WTC11 (cell line): ENCODE measurements at regions not wholly inside any gene's neighbourhood (a gene's known extent, or its start where the extent isn't known, plus 50 kb on each side); places are given as distances from the start of the nearest gene placed in this dataset.

ENCODE experiments used
- ATAC-seq: fragments of 200-7000 bp; cut with Tn5 transposase; 2 replicates; pipeline ENCODE4 v1.10.0; 2021; ENCODE audit warnings: mild to moderate bottlenecking, moderate library complexity
- CTCF ChIA-PET: fragments of 300-600 bp; sonication (Branson Sonifier 250); formaldehyde crosslinking; loops from one replicate; lab custom pipeline; 2021; ENCODE audit warnings: antibody characterized with exemption; lab: Charles Lee
- POLR2A ChIA-PET: fragments of 350-600 bp; sonication (Branson Sonifier 250); formaldehyde crosslinking; loops from one replicate; lab custom pipeline; 2021; ENCODE audit warnings: antibody characterized with exemption; lab: Charles Lee
- DNase-seq: peaks from one replicate; pipeline ENCODE4 v3.0.0; 2021; ENCODE audit warnings: low spot score
- H3K27ac Mint-ChIP-seq: 2 replicates; pipeline ENCODE4 v1.8.0; 2021; ENCODE audit warnings: mixed read lengths
- H3K27me3 Mint-ChIP-seq: 2 replicates; pipeline ENCODE4 v1.8.0; 2021; ENCODE audit warnings: low read depth, mild to moderate bottlenecking, moderate library complexity, mixed read lengths
- H3K36me3 Mint-ChIP-seq: 2 replicates; pipeline ENCODE4 v1.8.0; 2021; ENCODE audit warnings: mixed read lengths
- H3K4me1 Mint-ChIP-seq: 2 replicates; pipeline ENCODE4 v1.8.0; 2022; ENCODE audit warnings: mixed read lengths
- H3K4me3 Mint-ChIP-seq: 2 replicates; pipeline ENCODE4 v1.8.0; 2021; ENCODE audit warnings: mild to moderate bottlenecking, moderate library complexity, mixed read lengths
- H3K9me3 Mint-ChIP-seq: 2 replicates; pipeline ENCODE4 v1.8.0; 2021; ENCODE audit warnings: mixed read lengths
- AFF4 ChIP-seq: sonication (generic); formaldehyde crosslinking; IDR thresholded peaks from 2 replicates; pipeline ENCODE4 v1.8.1; 2023; ENCODE audit warnings: mild to moderate bottlenecking, missing genetic modification reagents, borderline replicate concordance
- ARID4B ChIP-seq: sonication (generic); formaldehyde crosslinking; IDR thresholded peaks from 2 replicates; pipeline ENCODE4 v1.8.0; 2023; ENCODE audit warnings: missing genetic modification reagents, mild to moderate bottlenecking, borderline replicate concordance
- CBFB ChIP-seq: sonication (generic); formaldehyde crosslinking; IDR thresholded peaks from 2 replicates; pipeline ENCODE4 v1.8.1; 2022; ENCODE audit warnings: mild to moderate bottlenecking, low read depth, missing genetic modification reagents
- E2F4 ChIP-seq: sonication (generic); formaldehyde crosslinking; IDR thresholded peaks from 2 replicates; pipeline ENCODE4 v1.8.1; 2022; ENCODE audit warnings: low read depth, mild to moderate bottlenecking, moderate library complexity, missing genetic modification reagents, borderline replicate concordance
- EMX1 ChIP-seq: fragments of 250-450 bp; sonication (Bioruptor Pico); IDR thresholded peaks from 2 replicates; pipeline ENCODE4 v1.8.0; 2021; ENCODE audit warnings: mild to moderate bottlenecking
- GRHL2 ChIP-seq: fragments of 250-450 bp; sonication (Bioruptor Pico); IDR thresholded peaks from 2 replicates; pipeline ENCODE4 v1.8.0; 2022; ENCODE audit warnings: mild to moderate bottlenecking, moderate library complexity; ENCODE audit not compliant: insufficient replicate concordance, severe bottlenecking
- GTF2I ChIP-seq: fragments of 250-450 bp; sonication (Bioruptor Pico); conservative IDR thresholded peaks from 2 replicates; pipeline ENCODE4 v1.4.0; 2021; ENCODE audit warnings: mild to moderate bottlenecking
- HMGA2 ChIP-seq: fragments of 250-450 bp; sonication (Bioruptor Pico); IDR thresholded peaks from 2 replicates; pipeline ENCODE4 v1.4.0; 2021; ENCODE audit warnings: mild to moderate bottlenecking, moderate library complexity
- HMGXB4 ChIP-seq: sonication (generic); formaldehyde crosslinking; IDR thresholded peaks from 2 replicates; pipeline ENCODE4 v1.8.1; 2023; ENCODE audit warnings: mild to moderate bottlenecking, moderate library complexity, missing genetic modification reagents
- JUN ChIP-seq: sonication (generic); formaldehyde crosslinking; IDR thresholded peaks from 2 replicates; pipeline ENCODE4 v1.8.0; 2023; ENCODE audit warnings: mild to moderate bottlenecking, missing genetic modification reagents
- MYBL2 ChIP-seq: sonication (generic); formaldehyde crosslinking; IDR thresholded peaks from 2 replicates; pipeline ENCODE4 v1.8.1; 2023; ENCODE audit warnings: mild to moderate bottlenecking, moderate library complexity, missing genetic modification reagents
- RELA ChIP-seq: sonication (generic); formaldehyde crosslinking; IDR thresholded peaks from 2 replicates; pipeline ENCODE4 v1.8.1; 2022; ENCODE audit warnings: missing genetic modification reagents, mild to moderate bottlenecking, borderline replicate concordance
- TCF7 ChIP-seq: sonication (generic); formaldehyde crosslinking; IDR thresholded peaks from 2 replicates; pipeline ENCODE4 v1.8.0; 2022; ENCODE audit warnings: mild to moderate bottlenecking, low read depth, missing genetic modification reagents, moderate library complexity
- ZNF281 ChIP-seq: sonication (generic); formaldehyde crosslinking; IDR thresholded peaks from 2 replicates; pipeline ENCODE4 v1.8.0; 2023; ENCODE audit warnings: mild to moderate bottlenecking, missing genetic modification reagents
- ZNF416 ChIP-seq: fragments of 250-450 bp; sonication (Bioruptor Pico); IDR thresholded peaks from 2 replicates; pipeline ENCODE4 v1.9.0; 2021; ENCODE audit warnings: mild to moderate bottlenecking, inconsistent platforms
- ZNF671 ChIP-seq: fragments of 250-450 bp; sonication (Bioruptor Pico); IDR thresholded peaks from 2 replicates; pipeline ENCODE4 v1.8.0; 2021; ENCODE audit warnings: mild to moderate bottlenecking
- ZSCAN18 ChIP-seq: fragments of 250-450 bp; sonication (Bioruptor Pico); IDR thresholded peaks from 2 replicates; pipeline ENCODE4 v2.1.2; 2022; ENCODE audit warnings: mild to moderate bottlenecking, moderate library complexity

- no peak for TF ChIP-seq ZNF281 (CRISPR knock-in tag)
Observed at GRCh38 chr3:5274091-5274490, 86.6 kb downstream of the EDEM1 start (continued).

- POLR2A ChIA-PET = no interaction called here
- Mint-ChIP-seq H3K4me3 (no peak overlapping the region), H3K9me3 (peaks cover 46% of the 10 kb centered on the region), H3K4me1 (no peaks in the 10 kb centered on the region), H3K36me3 (peaks cover 10% of the 10 kb centered on the region)
- no peak for ATAC-seq
- TF ChIP-seq E2F4 (CRISPR knock-in tag) (no peak), MYBL2 (CRISPR knock-in tag) (no peak), ZNF671 (CRISPR knock-in tag) (no peak), HMGA2 (CRISPR knock-in tag) (no peak), JUN (no peak), AFF4 (no peak), CBFB (CRISPR knock-in tag) (no peak), GTF2I (CRISPR knock-in tag) (no peak)
- TF ChIP-seq, all 79 proteins: peak for 0
- no peak for DNase-seq
- CTCF ChIA-PET = no interaction called here
- H3K27me3 Mint-ChIP-seq = 0 out of 2 replicates have a peak, but pooled peaks cover 3% of the 10 kb centered on the region
- H3K27ac Mint-ChIP-seq = no peak overlapping the region
Observed at GRCh38 chr3:5275529-5275928, 88.0 kb downstream of the EDEM1 start.

GRCh38 chr3:5276934-5277333 lies 89.4 kb downstream of the EDEM1 start:
- no peak overlapping the region for H3K27ac Mint-ChIP-seq
- DNase-seq (no peak), ATAC-seq (no peak)
- ChIA-PET CTCF (no interaction called here), POLR2A (no interaction called here)
- H3K4me1 Mint-ChIP-seq = no peaks in the 10 kb centered on the region
- no peak overlapping the region for H3K4me3 Mint-ChIP-seq
- peaks cover 15% of the 10 kb centered on the region for H3K36me3 Mint-ChIP-seq
- peaks cover 8% of the 10 kb centered on the region for H3K27me3 Mint-ChIP-seq
- peaks cover 56% of the 10 kb centered on the region for H3K9me3 Mint-ChIP-seq
- TF ChIP-seq ZSCAN18 (CRISPR knock-in tag) (no peak), MYBL2 (CRISPR knock-in tag) (no peak), E2F4 (CRISPR knock-in tag) (no peak), ARID4B (CRISPR knock-in tag) (no peak), RELA (CRISPR knock-in tag) (no peak), HMGXB4 (no peak), TCF7 (CRISPR knock-in tag) (no peak), GRHL2 (CRISPR knock-in tag) (no peak), ZNF416 (CRISPR knock-in tag) (no peak), EMX1 (no peak)
